Esophagus muscularis mucosa (tissue), 4 donors: ENCODE measurements at regions not wholly inside any gene's neighbourhood (a gene's known extent, or its start where the extent isn't known, plus 50 kb on each side); places are given as distances from the start of the nearest gene placed in this dataset.

Source experiments
- EP300 ChIP-seq: sonication (generic); formaldehyde crosslinking; IDR thresholded peaks from one replicate; pipeline ENCODE4 v1.6.1; 2017; ENCODE audit warnings: antibody characterized with exemption
- POLR2A ChIP-seq: fragments of 450-650 bp; IDR thresholded peaks from one replicate; pipeline ENCODE4 v1.6.1; 2017; ENCODE audit warnings: antibody characterized with exemption, moderate library complexity, mild to moderate bottlenecking, low read depth
- POLR2AphosphoS5 ChIP-seq, 2 donors: sonication (generic); formaldehyde crosslinking; IDR thresholded peaks; one replicate each; pipeline ENCODE4 v1.6.1; 2017; ENCODE audit warnings: antibody characterized with exemption in 2 of 2
- TF ChIP-seq, protein P1 (sequence below), 3 experiments: fragments of 200-600 bp in 2 of 3; fragments of 450-650 bp in 1 of 3; sonication (generic) in 2 of 3; IDR thresholded peaks; one replicate each; pipeline ENCODE4 v1.5.1; 2017 to 2019; ENCODE audit warnings: antibody characterized with exemption in 3 of 3, mild to moderate bottlenecking in 2 of 3, moderate library complexity in 1 of 3

DNA sequence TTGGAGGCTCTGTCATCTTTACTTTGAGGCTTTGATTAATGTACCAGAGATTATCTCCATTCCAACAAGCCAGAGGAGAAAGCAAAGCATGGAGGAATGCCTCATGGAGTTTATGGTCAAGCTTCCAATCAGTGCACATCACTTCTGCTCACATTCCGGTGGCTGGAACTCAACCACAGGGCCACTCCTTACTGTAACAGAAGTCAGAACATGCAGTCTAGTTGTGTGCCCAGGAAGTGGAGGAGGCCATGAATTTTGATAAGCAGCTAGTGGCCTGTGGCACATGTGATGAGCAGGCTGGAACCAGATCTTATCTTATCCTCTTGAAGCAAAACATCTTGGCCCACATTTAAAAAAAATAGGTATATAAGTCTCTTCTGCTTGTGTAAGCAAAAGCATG lies 258.9 kb upstream of the ARHGAP20 start:
- TF ChIP-seq POLR2A: no peak
- TF ChIP-seq, protein P1, sequence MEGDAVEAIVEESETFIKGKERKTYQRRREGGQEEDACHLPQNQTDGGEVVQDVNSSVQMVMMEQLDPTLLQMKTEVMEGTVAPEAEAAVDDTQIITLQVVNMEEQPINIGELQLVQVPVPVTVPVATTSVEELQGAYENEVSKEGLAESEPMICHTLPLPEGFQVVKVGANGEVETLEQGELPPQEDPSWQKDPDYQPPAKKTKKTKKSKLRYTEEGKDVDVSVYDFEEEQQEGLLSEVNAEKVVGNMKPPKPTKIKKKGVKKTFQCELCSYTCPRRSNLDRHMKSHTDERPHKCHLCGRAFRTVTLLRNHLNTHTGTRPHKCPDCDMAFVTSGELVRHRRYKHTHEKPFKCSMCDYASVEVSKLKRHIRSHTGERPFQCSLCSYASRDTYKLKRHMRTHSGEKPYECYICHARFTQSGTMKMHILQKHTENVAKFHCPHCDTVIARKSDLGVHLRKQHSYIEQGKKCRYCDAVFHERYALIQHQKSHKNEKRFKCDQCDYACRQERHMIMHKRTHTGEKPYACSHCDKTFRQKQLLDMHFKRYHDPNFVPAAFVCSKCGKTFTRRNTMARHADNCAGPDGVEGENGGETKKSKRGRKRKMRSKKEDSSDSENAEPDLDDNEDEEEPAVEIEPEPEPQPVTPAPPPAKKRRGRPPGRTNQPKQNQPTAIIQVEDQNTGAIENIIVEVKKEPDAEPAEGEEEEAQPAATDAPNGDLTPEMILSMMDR (IDR thresholded peaks at IDR 0.05): no peak
- TF ChIP-seq EP300: no peak
- no peak for TF ChIP-seq POLR2AphosphoS5 (IDR thresholded peaks at IDR 0.05)
